ENCODE measurements at regions not wholly inside any gene's neighbourhood (a gene's known extent, or its start where the extent isn't known, plus 50 kb on each side); places are given as distances from the start of the nearest gene placed in this dataset.

GRCh38 chr4:79847411-79847810, 225.6 kb downstream of the ANTXR2 start (continued):
- TF ChIP-seq MEF2A (IDR thresholded peaks at IDR 0.05; ENCODE audit: borderline replicate concordance, low read depth): no peak
- TF ChIP-seq TCF12 (IDR thresholded peaks at IDR 0.05): no peak
- no peak for TF ChIP-seq CTCF (IDR thresholded peaks at IDR 0.05)
- no peak for TF ChIP-seq JUND (IDR thresholded peaks at IDR 0.05)
- no peak for TF ChIP-seq NRF1 (IDR thresholded peaks at IDR 0.05; ENCODE audit: low read depth, low read length)
- TF ChIP-seq ELF1 (IDR thresholded peaks at IDR 0.05): no peak
- no peak for TF ChIP-seq GATA2 (CRISPR knock-in tag; IDR thresholded peaks at IDR 0.05)
- TF ChIP-seq FOXJ3 (CRISPR knock-in tag; IDR thresholded peaks at IDR 0.05): no peak
- TF ChIP-seq EP300 (IDR thresholded peaks at IDR 0.05; ENCODE audit: borderline replicate concordance in 1 of 2, low read depth in 1 of 2, low read length in 1 of 2): no peak

GRCh38 chr4:79842162-79842561, 230.9 kb downstream of the ANTXR2 start:
- H3K4me3 ChIP-seq (ENCODE audit: low read depth in 2 of 2, low read length in 1 of 2): no peak overlapping the region
- H3K9me3 ChIP-seq: peaks cover 15% of the 10 kb centered on the region
- H3K27me3 ChIP-seq (ENCODE audit: insufficient read depth): no peaks in the 10 kb centered on the region
- no peaks in the 10 kb centered on the region for H4K20me1 ChIP-seq (ENCODE audit: insufficient read depth)
- no peak overlapping the region for H2AFZ ChIP-seq (ENCODE audit: low read depth)
- 0 out of 2 replicates have a peak, but pooled peaks cover 4% of the 10 kb centered on the region for H3K9me2 ChIP-seq
- no peaks in the 10 kb centered on the region for H3K79me2 ChIP-seq (ENCODE audit: insufficient read depth)
- no peaks in the 10 kb centered on the region for H3K4me1 ChIP-seq (ENCODE audit: control insufficient read depth in 1 of 2, insufficient read depth in 2 of 2, low read depth in 1 of 2, low read length in 1 of 2)
- no peak overlapping the region for H3K27ac ChIP-seq (ENCODE audit: low read depth in 2 of 2, low read length in 1 of 2)
- no peak for TF ChIP-seq NFIC (IDR thresholded peaks at IDR 0.05; ENCODE audit: borderline replicate concordance)
- no peak for TF ChIP-seq NRF1 (IDR thresholded peaks at IDR 0.05; ENCODE audit: low read depth, low read length)
- TF ChIP-seq FOXJ3 (CRISPR knock-in tag; IDR thresholded peaks at IDR 0.05): no peak
- no peak for TF ChIP-seq GABPA (IDR thresholded peaks at IDR 0.05; ENCODE audit: low read depth)
- TF ChIP-seq MAX (IDR thresholded peaks at IDR 0.05; ENCODE audit: low read depth): no peak
- no peak for TF ChIP-seq GATA2 (CRISPR knock-in tag; IDR thresholded peaks at IDR 0.05)
- TF ChIP-seq USF2 (IDR thresholded peaks at IDR 0.05; ENCODE audit: borderline replicate concordance, low read depth, low read length): no peak
- no peak for TF ChIP-seq FOXM1 (IDR thresholded peaks at IDR 0.05; ENCODE audit: low read depth)
- POLR2A ChIA-PET: no interaction called here
- H3K9ac ChIP-seq: no peak overlapping the region
- H3K4me2 ChIP-seq: no peak overlapping the region
- H3K36me3 ChIP-seq (replicated peaks in 1 of 2; ENCODE audit: control insufficient read depth in 1 of 2, insufficient read depth in 2 of 2, low read length in 1 of 2): no peaks in the 10 kb centered on the region
- no peaks in the 10 kb centered on the region for H3F3A ChIP-seq (replicated peaks; ENCODE audit: insufficient read depth)
- CTCF ChIA-PET: no interaction called here
- DNase-seq: no peak

GRCh38 chr4:79833857-79834256, 239.2 kb downstream of the ANTXR2 start:
- WGBS (ENCODE audit: low lambda C conversion rate): 79% methylated on average over 1 of the region's 1 CpG
- no peak overlapping the region for H3K4me2 ChIP-seq
- 0 out of 2 replicates have a peak, but pooled peaks cover 5% of the 10 kb centered on the region for H3K9me3 ChIP-seq
- no peaks in the 10 kb centered on the region for H4K20me1 ChIP-seq (ENCODE audit: insufficient read depth)
- ChIA-PET POLR2A (no interaction called here), CTCF (no interaction called here)
- TF ChIP-seq ELF1 (IDR thresholded peaks at IDR 0.05): no peak
- no peak for TF ChIP-seq POLR2AphosphoS5 (IDR thresholded peaks at IDR 0.05; ENCODE audit: low read depth, low read length)
- TF ChIP-seq MEF2A (IDR thresholded peaks at IDR 0.05; ENCODE audit: borderline replicate concordance, low read depth): no peak
- no peak for TF ChIP-seq MAX (IDR thresholded peaks at IDR 0.05; ENCODE audit: low read depth)
- no peak for TF ChIP-seq TAF1 (IDR thresholded peaks at IDR 0.05; ENCODE audit: borderline replicate concordance, low read depth, low read length)
- TF ChIP-seq EP300 (IDR thresholded peaks at IDR 0.05; ENCODE audit: borderline replicate concordance in 1 of 2, low read depth in 1 of 2, low read length in 1 of 2): peak in 1 of 2 experiments; percentile 12; a peak in 1 of 4 replicates
- H3K79me2 ChIP-seq (ENCODE audit: insufficient read depth): no peaks in the 10 kb centered on the region
- peak overlapping the region in 1 of 2 experiments; percentile 39; a peak in 1 of 4 replicates for H3K27ac ChIP-seq (ENCODE audit: low read depth in 2 of 2, low read length in 1 of 2)
- no peak overlapping the region for H2AFZ ChIP-seq (ENCODE audit: low read depth)
- H3K4me3 ChIP-seq (ENCODE audit: low read depth in 2 of 2, low read length in 1 of 2): no peak overlapping the region
- no peak overlapping the region for H3K9ac ChIP-seq
- no peaks in the 10 kb centered on the region for H3K27me3 ChIP-seq (ENCODE audit: insufficient read depth)
- no peaks in the 10 kb centered on the region for H3F3A ChIP-seq (replicated peaks; ENCODE audit: insufficient read depth)
- H3K36me3 ChIP-seq (replicated peaks in 1 of 2; ENCODE audit: control insufficient read depth in 1 of 2, insufficient read depth in 2 of 2, low read length in 1 of 2): no peaks in the 10 kb centered on the region
- 0 out of 2 replicates have a peak, but pooled peaks cover 4% of the 10 kb centered on the region for H3K9me2 ChIP-seq
- no peak for DNase-seq
- peaks cover 0 to 12% of the 10 kb centered on the region in 2 experiments; a peak in 2 of 4 replicates for H3K4me1 ChIP-seq (ENCODE audit: control insufficient read depth in 1 of 2, insufficient read depth in 2 of 2, low read depth in 1 of 2, low read length in 1 of 2)

Measured in SK-N-SH (cell line).